Stimulated activated CD8-positive, alpha-beta memory T cell treated with anti-CD3 and anti-CD28 coated beads, Interleukin-2, amount 100 ng/mL, for 48 hours (primary cell): ENCODE measurements at regions not wholly inside any gene's neighbourhood (a gene's known extent, or its start where the extent isn't known, plus 50 kb on each side); places are given as distances from the start of the nearest gene placed in this dataset.
A peak's percentile ranks its signal among the peaks of the same experiment; 100 is the strongest.
"Not testable (repeated sequence)": the region's sequence is repeated elsewhere in the genome, so short reads cannot be mapped to it uniquely, and the experiment has no call there.

Experiments
- DNase-seq, 2 donors: peaks; one replicate each; pipeline ENCODE4 v3.0.0-alpha.2; 2020; ENCODE audit warnings: low read depth in 2 of 2

GRCh38 chr4:9604031-9604892 is 160.0 kb downstream of the DEFB131A start:
- DNase-seq = peak; percentile 7

- DNase-seq = not testable (repeated sequence)
These were observed 160.6 kb downstream of the DEFB131A start for GRCh38 chr4:9604893-9605190.

DNA sequence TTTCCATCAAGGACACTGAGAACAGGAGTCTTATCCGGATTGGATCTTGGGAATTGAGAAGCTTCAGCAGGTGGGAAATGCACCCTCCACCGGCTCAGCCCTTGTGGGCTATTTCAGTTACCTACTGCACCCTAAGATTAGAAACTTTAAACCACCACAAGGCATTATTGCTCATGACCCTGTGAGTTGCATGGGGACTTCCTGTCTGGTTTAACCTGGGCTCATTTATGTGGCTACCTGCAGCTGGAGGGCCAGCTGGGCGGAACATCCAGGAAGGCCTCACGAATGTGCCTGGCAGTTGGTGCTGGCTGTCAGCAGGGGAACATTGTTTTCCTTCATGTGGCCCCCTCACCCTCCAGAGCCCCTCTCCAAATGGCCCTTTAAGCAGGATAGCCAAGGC is 164.1 kb downstream of the DEFB131A start:
- DNase-seq = no peak

GRCh38 chr4:9610321-9610720 is 166.1 kb downstream of the DEFB131A start:
- not testable (repeated sequence) for DNase-seq

DNA sequence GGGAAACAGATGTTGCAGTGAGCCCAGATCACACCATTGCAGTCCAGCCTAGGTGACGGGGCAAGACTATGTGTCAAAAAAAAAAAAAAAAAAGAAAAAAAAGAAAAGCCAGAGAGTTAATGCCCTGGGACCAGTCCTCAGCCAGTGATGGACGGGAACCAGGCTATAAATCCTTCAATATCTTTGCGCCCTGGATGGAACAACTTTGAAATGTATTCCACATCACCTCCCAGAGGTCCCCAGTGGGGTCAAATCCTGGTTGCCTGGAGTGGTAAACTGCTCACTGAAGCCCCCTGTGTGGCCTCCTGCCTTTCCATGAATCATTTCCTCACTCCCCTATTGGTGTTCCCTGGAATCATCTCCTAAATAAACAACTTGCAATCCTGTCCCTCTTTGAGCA is 166.9 kb downstream of the DEFB131A start:
- DNase-seq = no peak

GRCh38 chr4:9636411-9636810 is 145.0 kb upstream of the DRD5 start:
- DNase-seq = not testable (repeated sequence)

- DNase-seq = peak in 1 of 2 donors; percentile 0
These were observed 121.8 kb upstream of the DRD5 start for GRCh38 chr4:9659678-9660077.

DNA sequence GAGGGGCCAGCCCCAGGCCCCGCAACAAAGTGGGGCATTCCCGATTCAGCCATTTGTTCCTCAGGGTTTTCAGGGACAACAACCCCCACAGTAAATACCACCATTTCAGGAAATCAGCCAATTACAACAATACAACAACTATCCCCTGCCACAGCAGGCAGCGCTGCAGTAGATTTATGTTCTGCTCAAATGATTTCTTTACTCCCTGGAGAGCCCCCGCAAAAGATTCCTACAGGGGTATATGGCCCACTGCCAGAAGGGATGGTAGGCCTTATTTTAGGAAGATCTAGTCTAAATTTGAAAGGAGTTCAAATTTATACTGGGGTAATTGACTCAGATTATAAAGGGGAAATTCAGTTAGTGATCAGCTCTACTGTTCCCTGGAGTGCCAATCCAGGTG is 120.5 kb upstream of the DRD5 start:
- not testable (repeated sequence) for DNase-seq

- DNase-seq = not testable (repeated sequence)
These were observed 110.7 kb upstream of the DRD5 start for GRCh38 chr4:9670725-9671124.

DNA sequence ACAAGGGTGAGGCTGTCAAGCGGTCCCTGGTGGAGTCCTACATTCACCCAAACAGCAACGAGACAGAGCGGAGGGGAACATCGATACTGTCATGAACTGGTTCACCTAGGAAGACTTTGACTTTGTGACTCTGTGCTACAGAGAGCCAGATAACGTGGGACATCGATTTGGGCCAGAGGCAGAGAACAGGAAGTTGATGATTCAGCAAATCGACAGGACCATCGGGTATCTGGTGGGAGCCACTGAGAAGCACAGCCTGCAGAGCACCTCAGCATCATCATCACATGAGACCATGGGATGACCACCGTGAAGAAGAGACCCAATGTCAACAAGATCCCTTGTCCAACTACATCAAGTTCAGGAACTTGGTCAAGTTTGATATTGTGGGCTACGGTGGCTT is 104.1 kb upstream of the DRD5 start:
- not testable (repeated sequence) for DNase-seq

DNA sequence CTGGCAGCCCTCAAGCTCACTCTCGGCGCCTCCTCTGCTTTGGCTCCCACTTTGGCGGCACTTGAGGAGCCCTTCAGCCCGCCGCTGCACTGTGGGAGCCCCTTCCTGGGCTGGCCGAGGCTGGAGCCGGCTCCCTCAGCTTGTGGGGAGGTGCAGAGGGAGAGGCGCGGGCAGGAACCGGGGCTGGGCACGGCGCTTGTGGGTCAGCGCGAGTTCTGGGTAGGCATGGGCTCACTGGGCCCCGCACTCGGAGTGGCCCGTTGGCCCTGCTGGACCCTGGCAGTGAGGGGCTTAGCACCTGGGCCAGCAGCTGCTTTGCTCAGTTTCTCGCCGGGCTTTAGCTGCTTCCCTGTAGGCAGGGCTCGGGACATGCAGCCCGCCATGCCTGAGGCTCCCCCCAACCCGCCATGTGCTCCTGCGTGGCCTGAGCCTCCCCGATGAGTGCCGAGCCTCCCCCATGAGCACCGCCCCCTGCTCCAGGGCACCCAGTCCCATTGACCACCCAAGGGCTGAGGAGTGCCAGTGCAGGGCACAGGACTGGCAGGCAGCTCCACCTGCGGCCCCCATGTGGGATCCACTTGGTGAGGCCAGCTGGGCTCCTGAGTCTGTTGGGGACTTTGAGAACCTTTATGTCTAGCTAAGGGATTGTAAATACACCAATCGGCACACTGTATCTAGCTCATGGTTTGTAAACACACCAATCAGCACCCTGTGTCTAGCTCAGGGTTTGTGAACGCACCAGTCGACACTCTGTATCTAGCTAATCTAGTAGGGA is 101.5 kb upstream of the DRD5 start:
- DNase-seq = no peak

DNA sequence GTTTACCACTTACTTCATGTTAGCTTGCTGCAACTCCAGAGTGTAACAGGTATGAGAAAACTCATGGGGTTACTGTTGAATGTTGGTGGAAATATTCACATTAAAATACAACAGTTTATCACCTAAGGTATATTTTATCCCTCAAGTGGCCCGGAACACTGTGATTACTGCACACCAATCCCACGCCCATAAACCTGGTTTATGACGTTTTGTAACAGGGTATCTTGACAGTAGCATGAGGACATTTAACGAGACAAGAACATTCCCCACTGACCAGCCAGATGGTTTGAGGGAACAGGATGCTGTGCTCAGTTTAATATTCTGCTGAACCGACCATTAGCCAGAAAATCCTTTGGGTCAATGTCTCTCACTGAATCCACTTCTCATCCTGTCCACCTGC is 98.3 kb upstream of the DRD5 start:
- not testable (repeated sequence) for DNase-seq

GRCh38 chr4:9685016-9685415 is 96.4 kb upstream of the DRD5 start:
- not testable (repeated sequence) for DNase-seq

DNA sequence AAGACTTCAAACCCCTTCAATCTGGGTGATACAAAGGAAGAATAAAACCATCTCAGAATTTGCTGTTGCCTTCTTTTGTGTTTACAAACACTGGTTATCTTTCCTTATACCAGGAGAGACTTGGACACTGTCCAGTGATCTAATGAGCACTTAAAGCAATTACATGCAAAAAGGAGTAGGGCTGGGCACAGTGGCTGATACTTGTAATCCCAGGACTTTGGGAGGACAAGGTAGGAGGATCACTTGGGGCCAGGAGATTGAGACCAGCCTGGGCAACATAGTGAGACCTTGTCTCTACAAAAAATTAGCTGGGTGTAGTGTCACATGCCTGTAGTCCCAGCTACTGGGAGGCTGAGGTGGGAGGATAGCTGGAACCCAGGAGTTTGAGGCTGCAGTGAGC is 95.7 kb upstream of the DRD5 start:
- DNase-seq = no peak

GRCh38 chr4:9690636-9691237 is 90.7 kb upstream of the DRD5 start:
- not testable (repeated sequence) for DNase-seq

DNA sequence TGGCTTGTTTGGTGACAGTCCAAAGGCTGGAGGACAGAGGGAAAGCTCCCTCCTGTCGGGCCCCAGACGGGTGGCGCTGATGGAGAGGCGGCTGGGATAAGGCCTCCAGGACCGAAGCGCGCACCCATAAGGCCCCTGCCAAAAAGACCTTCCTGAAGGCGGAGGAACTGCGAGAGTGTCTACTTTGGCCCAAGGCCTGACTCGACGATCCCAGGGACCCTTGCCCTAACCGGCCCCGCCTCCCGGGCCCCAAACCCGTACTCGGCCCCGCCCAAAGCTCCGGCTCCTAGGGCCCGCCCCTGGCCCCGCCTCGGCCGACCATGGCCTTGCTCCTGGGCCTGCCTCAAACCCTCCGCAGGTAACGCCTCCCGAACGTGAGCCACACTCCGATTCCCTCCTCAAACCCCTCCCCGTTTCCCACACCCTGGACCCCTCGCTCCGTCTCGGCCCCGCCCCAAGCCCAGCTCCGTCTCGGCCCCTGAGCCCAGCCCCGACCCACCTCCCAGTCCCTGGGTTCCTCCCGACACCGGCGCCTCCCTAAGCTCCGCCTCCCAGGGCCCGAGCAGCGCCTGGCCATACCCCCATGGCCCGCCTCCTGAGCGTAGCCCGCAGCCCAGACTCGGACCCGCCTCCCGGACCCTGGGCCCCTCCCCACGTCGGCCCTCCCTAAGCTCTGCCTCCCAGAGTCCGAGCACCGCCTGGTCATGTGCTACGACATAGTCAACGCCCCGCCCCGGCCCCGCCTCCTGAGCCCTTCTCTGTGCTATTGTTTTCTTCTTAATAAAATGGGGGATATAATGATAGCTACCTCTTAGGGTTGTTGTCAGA is 90.0 kb upstream of the DRD5 start:
- peak; percentile 75 to 87 for DNase-seq

GRCh38 chr4:9692791-9693491 is 88.5 kb upstream of the DRD5 start:
- not testable (repeated sequence) for DNase-seq

GRCh38 chr4:9694403-9694802 is 87.0 kb upstream of the DRD5 start:
- not testable (repeated sequence) for DNase-seq

- DNase-seq = not testable (repeated sequence)
These were observed 85.4 kb upstream of the DRD5 start for GRCh38 chr4:9695994-9696393.

DNA sequence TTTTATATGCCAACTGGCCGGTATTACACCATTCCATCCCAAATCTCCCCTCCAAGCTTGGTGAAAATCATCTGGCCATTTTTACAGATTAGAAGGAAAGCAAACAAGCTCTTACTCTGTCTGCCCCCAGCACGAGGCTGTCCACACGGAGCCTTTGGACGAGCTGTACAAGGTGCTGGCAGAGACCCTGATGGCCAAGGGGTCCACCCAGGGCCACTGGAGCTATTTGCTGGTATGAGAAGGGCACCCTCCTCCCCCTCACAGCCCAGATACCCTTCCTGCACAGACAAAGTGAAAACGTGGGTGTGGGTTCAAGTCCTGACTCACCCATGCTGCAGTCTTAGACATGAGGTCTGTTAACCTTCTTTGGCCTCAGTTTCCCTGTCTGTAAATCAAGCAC is 84.9 kb upstream of the DRD5 start:
- not testable (repeated sequence) for DNase-seq

- not testable (repeated sequence) for DNase-seq
These were observed 79.4 kb upstream of the DRD5 start for GRCh38 chr4:9702019-9702418.
